Prostate gland (tissue), 2 donors: ENCODE measurements at regions not wholly inside any gene's neighbourhood (a gene's known extent, or its start where the extent isn't known, plus 50 kb on each side); places are given as distances from the start of the nearest gene placed in this dataset.

Source experiments
- DNase-seq: peaks from one replicate; pipeline ENCODE4 v3.0.0-alpha.2; 2019; ENCODE audit warnings: low spot score
- H3K27ac ChIP-seq, 2 donors: fragments of 200-600 bp; sonication (generic); 2 replicates each; pipeline ENCODE4 v1.5.1; 2017 to 2019
- H3K27me3 ChIP-seq: fragments of 200-600 bp; sonication (generic); replicated peaks from 2 replicates; pipeline ENCODE4 v1.5.1; 2019; ENCODE audit not compliant: insufficient read depth
- H3K36me3 ChIP-seq, 2 donors: fragments of 200-600 bp; sonication (generic); 1 replicate in 1 of 2; 2 replicates in 1 of 2; pipeline versions ENCODE4 v1.5.1 to v1.8.1; 2017 to 2019
- H3K4me1 ChIP-seq: fragments of 200-600 bp; sonication (generic); replicated peaks from 2 replicates; pipeline ENCODE4 v1.5.1; 2019
- H3K4me3 ChIP-seq, 2 donors: fragments of 200-600 bp; sonication (generic); 2 replicates each; pipeline ENCODE4 v1.5.1; 2017 to 2019
- H3K9me3 ChIP-seq: fragments of 200-600 bp; sonication (generic); 2 replicates; pipeline ENCODE4 v1.5.1; 2017
- POLR2A ChIP-seq: fragments of 450-650 bp; IDR thresholded peaks from one replicate; pipeline ENCODE4 v1.6.1; 2016; ENCODE audit warnings: antibody characterized with exemption, mild to moderate bottlenecking
- POLR2AphosphoS5 ChIP-seq: sonication (generic); formaldehyde crosslinking; IDR thresholded peaks from one replicate; pipeline ENCODE4 v1.6.1; 2017; ENCODE audit warnings: antibody characterized with exemption
- WGBS: methylation state at CpG from one replicate; pipeline ENCODE4 v1.1.5; 2018; 5-methylcytosine and 5-hydroxymethylcytosine counted together
- intact Hi-C: fragments of 100-400 bp; cut with DNase I; formaldehyde crosslinking; loops from one replicate; pipeline ENCODE4 v1.14.2; 2022
- TF ChIP-seq, protein P1 (sequence below), 4 experiments: fragments of 200-600 bp in 2 of 4; fragments of 450-650 bp in 2 of 4; sonication (generic) in 2 of 4; IDR thresholded peaks; 1 replicate in 3 of 4; 2 replicates in 1 of 4; pipeline ENCODE4 v1.5.1; 2016 to 2019; ENCODE audit warnings: antibody characterized with exemption in 4 of 4, mild to moderate bottlenecking in 2 of 4, moderate library complexity in 2 of 4

- Histone ChIP-seq H3K27ac (no peak overlapping the region), H3K4me1 (no peaks in the 10 kb centered on the region), H3K9me3 (no peaks in the 10 kb centered on the region), H3K4me3 (no peak overlapping the region), H3K27me3 (no peaks in the 10 kb centered on the region), H3K36me3 (no peaks in the 10 kb centered on the region)
- intact Hi-C loops, result no loop called here
- 92% methylated on average over 5 of the region's 5 CpGs for WGBS
- TF ChIP-seq POLR2A, result no peak
- DNase-seq, result no peak
Observed at GRCh38 chr2:6728156-6728555, 137.6 kb downstream of the CMPK2 start.

- Histone ChIP-seq H3K36me3 (no peaks in the 10 kb centered on the region), H3K4me1 (no peaks in the 10 kb centered on the region), H3K9me3 (no peaks in the 10 kb centered on the region), H3K4me3 (no peak overlapping the region), H3K27ac (no peak overlapping the region), H3K27me3 (no peaks in the 10 kb centered on the region)
- DNase-seq, result no peak
- intact Hi-C loops, result no loop called here
- no peak for TF ChIP-seq POLR2A
- TF ChIP-seq, protein P1, sequence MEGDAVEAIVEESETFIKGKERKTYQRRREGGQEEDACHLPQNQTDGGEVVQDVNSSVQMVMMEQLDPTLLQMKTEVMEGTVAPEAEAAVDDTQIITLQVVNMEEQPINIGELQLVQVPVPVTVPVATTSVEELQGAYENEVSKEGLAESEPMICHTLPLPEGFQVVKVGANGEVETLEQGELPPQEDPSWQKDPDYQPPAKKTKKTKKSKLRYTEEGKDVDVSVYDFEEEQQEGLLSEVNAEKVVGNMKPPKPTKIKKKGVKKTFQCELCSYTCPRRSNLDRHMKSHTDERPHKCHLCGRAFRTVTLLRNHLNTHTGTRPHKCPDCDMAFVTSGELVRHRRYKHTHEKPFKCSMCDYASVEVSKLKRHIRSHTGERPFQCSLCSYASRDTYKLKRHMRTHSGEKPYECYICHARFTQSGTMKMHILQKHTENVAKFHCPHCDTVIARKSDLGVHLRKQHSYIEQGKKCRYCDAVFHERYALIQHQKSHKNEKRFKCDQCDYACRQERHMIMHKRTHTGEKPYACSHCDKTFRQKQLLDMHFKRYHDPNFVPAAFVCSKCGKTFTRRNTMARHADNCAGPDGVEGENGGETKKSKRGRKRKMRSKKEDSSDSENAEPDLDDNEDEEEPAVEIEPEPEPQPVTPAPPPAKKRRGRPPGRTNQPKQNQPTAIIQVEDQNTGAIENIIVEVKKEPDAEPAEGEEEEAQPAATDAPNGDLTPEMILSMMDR (IDR thresholded peaks at IDR 0.05), result no peak
- no peak for TF ChIP-seq POLR2AphosphoS5
- WGBS, result 72% methylated on average over 2 of the region's 2 CpGs
Observed at GRCh38 chr2:6730003-6730402, 135.7 kb downstream of the CMPK2 start.

GRCh38 chr2:6730649-6731532 is 134.8 kb downstream of the CMPK2 start:
- 76% methylated on average over 5 of the region's 5 CpGs for WGBS
- no peak for DNase-seq
- no peaks in the 10 kb centered on the region for H3K27me3 ChIP-seq
- H3K36me3 ChIP-seq, result no peaks in the 10 kb centered on the region
- no peak for TF ChIP-seq POLR2A
- TF ChIP-seq, protein P1 (IDR thresholded peaks at IDR 0.05), result no peak
- TF ChIP-seq POLR2AphosphoS5, result no peak
- no peak overlapping the region for H3K4me3 ChIP-seq
- no peaks in the 10 kb centered on the region for H3K4me1 ChIP-seq
- H3K27ac ChIP-seq, result no peak overlapping the region
- H3K9me3 ChIP-seq, result no peaks in the 10 kb centered on the region
- intact Hi-C loops, result no loop called here

DNA sequence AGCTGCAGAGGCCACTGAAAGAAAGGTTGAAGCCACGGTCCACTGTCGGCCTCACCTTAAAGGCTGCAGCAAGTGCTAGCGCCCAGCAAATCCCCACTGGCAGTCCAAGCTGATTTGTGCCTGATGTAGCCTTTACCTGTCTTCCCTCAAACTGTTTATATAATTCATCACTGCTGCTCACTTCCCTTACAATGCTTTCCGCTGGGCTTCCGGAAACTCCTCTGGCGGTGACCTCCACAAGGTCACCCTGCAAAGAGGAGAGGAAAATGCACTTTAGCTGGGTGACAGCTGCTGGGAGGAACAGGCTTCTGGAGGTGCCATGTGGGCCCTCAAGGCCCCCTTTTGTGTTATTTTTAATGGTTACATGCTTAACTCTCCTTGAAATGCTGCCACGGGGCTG is 126.2 kb downstream of the CMPK2 start:
- no peak for TF ChIP-seq POLR2A
- TF ChIP-seq, protein P1 (IDR thresholded peaks at IDR 0.05), result no peak
- no peak for TF ChIP-seq POLR2AphosphoS5
- no peak for DNase-seq
- no peak overlapping the region for H3K27ac ChIP-seq
- no peak overlapping the region for H3K4me3 ChIP-seq
- no peaks in the 10 kb centered on the region for H3K9me3 ChIP-seq
- no peaks in the 10 kb centered on the region for H3K4me1 ChIP-seq
- no peaks in the 10 kb centered on the region for H3K36me3 ChIP-seq
- intact Hi-C loops, result no loop called here
- 90% methylated on average over 7 of the region's 7 CpGs for WGBS
- H3K27me3 ChIP-seq, result no peaks in the 10 kb centered on the region

GRCh38 chr2:6741229-6741628 is 124.5 kb downstream of the CMPK2 start:
- Histone ChIP-seq H3K27ac (no peak overlapping the region), H3K4me1 (no peaks in the 10 kb centered on the region), H3K27me3 (no peaks in the 10 kb centered on the region), H3K36me3 (no peaks in the 10 kb centered on the region), H3K9me3 (no peaks in the 10 kb centered on the region), H3K4me3 (no peak overlapping the region)
- TF ChIP-seq, protein P1 (IDR thresholded peaks at IDR 0.05), result no peak
- TF ChIP-seq POLR2A, result no peak
- no peak for TF ChIP-seq POLR2AphosphoS5
- intact Hi-C loops, result no loop called here
- no peak for DNase-seq
- WGBS, result 92% methylated on average over 1 of the region's 1 CpG
